ENCODE measurements at regions not wholly inside any gene's neighbourhood (a gene's known extent, or its start where the extent isn't known, plus 50 kb on each side); places are given as distances from the start of the nearest gene placed in this dataset.

DNA sequence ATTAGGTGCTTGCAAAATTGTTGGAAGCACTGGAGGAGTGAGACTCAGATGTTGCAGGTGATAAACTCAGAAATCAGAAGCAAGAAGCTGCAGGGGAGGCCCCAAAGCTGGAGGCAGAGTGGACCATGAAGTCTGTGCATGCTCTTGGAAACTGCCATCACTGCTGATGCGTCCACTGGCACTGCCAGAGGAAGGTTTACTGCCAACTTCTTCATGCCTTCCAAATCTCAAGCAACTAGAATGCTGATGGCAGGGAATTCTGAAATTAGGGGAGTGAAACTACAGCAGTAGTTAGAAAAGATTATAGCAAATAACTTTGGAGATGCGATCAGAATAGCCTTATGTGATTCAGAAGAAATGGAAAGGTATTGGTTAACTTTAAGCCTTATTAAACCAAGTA, 277.1 kb upstream of the SDK2 start:
- no peak for DNase-seq (ENCODE audit: low read depth in 2 of 2, low spot score in 1 of 2)

- no peak for DNase-seq (ENCODE audit: low read depth in 2 of 2, low spot score in 1 of 2)
Measured at GRCh38 chr17:73924114-73924908, 279.2 kb upstream of the RPL38 start.

- DNase-seq (ENCODE audit: low read depth in 2 of 2, low spot score in 1 of 2): no peak
Measured at GRCh38 chr17:73924909-73925186, 278.6 kb upstream of the RPL38 start.

DNA sequence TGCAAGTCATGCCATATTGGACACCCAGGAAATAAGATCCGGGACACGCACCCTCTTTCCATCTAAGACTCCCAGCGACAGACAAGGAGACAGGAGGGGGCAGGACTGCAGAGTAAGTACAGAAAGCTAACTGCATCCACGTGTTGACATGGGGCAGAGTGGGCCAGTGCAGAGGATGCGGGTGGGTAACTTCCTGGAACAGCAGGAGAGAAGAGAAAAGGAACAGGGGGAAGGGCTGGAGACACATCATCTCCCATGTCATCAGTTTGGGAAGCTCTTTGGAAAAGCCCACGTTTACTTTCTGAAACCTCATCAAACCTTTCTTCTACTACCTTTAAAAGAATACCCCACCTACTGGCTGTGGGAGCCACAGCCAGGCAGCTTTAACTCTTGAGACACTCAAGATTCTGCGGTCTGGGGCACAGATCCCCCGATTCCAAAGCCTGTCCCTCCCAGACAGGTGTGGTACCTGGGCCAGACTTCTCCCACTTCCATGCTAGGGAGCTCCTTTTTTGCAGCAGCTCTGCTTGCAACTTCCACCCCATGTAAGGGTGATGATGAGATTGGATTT, 273.5 kb upstream of the RPL38 start:
- DNase-seq (ENCODE audit: low read depth in 2 of 2, low spot score in 1 of 2): no peak

GRCh38 chr17:73932216-73932749, 271.2 kb upstream of the RPL38 start:
- DNase-seq (ENCODE audit: low read depth in 2 of 2, low spot score in 1 of 2): no peak

GRCh38 chr17:73933164-73933766, 270.2 kb upstream of the RPL38 start:
- no peak for DNase-seq (ENCODE audit: low read depth in 2 of 2, low spot score in 1 of 2)

DNA sequence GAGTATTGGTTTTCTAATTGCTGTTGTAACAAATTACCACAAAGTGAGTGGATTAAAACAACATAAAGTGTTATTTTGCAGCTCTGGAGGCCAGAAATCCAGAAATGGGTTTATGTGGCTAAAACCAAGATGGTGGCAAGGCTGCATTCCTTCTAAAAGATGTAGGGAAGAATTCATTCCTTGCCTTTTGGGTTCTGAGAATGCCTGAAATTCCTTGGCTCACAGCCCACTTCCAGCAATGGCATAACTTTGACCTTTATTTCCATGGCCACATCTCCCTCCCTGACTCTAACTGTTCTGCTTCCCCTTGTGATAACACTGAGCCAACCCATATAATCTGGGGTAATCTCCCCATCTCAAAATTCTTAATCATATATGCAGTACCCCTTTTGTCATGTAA, 269.6 kb upstream of the RPL38 start:
- no peak for DNase-seq (ENCODE audit: low read depth in 2 of 2, low spot score in 1 of 2)

- DNase-seq (ENCODE audit: low read depth in 2 of 2, low spot score in 1 of 2): no peak
Measured at GRCh38 chr17:73934696-73935095, 268.8 kb upstream of the RPL38 start.

GRCh38 chr17:73936908-73937627, 266.4 kb upstream of the RPL38 start:
- DNase-seq (ENCODE audit: low read depth in 2 of 2, low spot score in 1 of 2): no peak

DNA sequence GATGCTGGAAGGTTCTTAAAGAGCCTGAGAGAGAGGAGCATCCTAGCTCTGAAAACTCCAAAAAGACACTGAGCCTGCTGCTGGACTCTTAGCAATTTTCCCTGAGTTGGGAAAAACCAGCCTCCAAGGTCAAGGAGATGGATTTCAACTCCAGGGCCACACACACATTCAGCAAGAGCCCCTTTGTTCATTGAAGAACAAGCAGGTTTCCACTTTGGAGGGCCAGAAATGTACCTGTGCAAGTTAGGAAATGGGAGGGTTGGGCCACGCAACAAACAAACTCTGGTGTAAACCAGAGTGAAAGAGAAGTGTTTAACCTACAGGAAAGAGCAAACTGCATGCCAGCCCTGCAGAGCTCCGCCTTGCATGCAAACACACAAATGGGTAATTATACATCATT, 264.8 kb upstream of the RPL38 start:
- DNase-seq (ENCODE audit: low read depth in 2 of 2, low spot score in 1 of 2): no peak

DNA sequence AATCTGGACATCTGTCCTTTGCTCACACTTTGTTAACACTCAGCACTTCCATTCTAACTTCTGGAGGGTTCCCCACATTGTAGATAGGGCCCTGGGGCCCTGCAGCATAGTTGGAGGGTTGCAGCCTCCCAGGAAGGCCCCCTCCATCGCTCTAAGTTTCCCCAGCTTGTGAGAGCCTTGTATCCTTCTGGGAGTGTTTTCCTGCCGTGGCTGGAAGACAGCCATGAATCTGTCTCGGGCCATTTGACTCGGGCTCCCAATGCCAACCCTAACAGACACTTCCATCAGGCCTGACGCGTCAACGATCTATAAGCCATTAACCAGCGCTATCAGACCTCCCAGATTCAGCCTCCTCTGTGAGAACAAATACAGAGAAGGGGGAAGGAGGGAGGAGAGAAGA, 263.7 kb upstream of the RPL38 start:
- DNase-seq (ENCODE audit: low read depth in 2 of 2, low spot score in 1 of 2): no peak

DNA sequence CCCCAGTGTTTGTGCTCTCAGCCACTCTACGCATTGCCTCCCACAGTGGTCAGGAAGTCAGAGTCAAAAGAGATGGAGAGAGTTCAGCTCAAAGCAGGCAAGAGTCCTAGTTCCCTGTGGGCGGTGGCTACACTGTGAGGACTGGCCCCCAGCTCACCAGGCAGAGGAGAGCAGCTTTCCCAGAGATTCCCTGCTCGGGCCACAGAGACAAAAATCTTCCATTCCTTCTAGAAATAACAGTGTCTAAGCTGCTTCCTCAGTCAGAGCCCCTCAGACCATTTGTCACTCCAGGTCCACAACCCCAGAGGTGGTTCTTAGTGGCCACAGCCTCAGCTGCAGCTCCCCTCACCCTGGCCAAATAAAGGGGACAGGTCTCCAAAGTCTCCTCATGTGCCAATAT, 263.0 kb upstream of the RPL38 start:
- no peak for DNase-seq (ENCODE audit: low read depth in 2 of 2, low spot score in 1 of 2)

DNA sequence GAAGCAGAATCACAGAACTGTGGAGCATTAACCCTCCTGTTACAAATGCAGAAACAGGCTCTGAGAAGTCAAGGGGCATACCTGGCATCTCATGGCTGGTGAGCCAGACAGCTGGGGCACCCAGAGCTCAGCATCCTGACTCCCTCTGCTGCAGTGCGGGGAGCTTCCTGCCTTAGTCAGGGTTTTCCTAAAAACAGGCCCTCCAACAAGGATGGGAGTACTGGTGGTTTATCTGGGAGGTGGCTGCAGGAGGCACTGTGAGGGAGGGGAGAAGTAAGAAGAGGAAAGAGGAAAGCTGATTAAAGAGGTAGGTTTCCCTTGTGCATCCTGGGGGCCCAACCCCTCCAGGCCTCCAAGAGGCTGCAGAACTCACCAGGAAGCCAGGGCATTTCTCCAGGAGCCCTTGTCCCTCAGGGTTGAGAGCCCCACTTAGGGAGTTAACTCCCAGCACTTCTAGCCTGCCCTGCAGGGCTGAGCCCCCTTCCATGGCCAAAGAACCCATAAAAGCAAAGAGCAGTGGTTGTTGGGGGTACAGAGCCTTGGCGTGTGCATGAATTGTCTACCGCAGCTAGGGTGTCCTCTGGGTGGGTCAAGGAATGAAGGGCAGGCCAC, 261.5 kb upstream of the RPL38 start:
- no peak for DNase-seq (ENCODE audit: low read depth in 2 of 2, low spot score in 1 of 2)

GRCh38 chr17:73942703-73943415, 260.6 kb upstream of the RPL38 start:
- no peak for DNase-seq (ENCODE audit: low read depth in 2 of 2, low spot score in 1 of 2)

GRCh38 chr17:73943416-73944110, 259.9 kb upstream of the RPL38 start:
- no peak for DNase-seq (ENCODE audit: low read depth in 2 of 2, low spot score in 1 of 2)

- no peak for DNase-seq (ENCODE audit: low read depth in 2 of 2, low spot score in 1 of 2)
Measured at GRCh38 chr17:73944366-73944765, 259.1 kb upstream of the RPL38 start.

- no peak for DNase-seq (ENCODE audit: low read depth in 2 of 2, low spot score in 1 of 2)
Measured at GRCh38 chr17:73947281-73947965, 256.1 kb upstream of the RPL38 start.

DNA sequence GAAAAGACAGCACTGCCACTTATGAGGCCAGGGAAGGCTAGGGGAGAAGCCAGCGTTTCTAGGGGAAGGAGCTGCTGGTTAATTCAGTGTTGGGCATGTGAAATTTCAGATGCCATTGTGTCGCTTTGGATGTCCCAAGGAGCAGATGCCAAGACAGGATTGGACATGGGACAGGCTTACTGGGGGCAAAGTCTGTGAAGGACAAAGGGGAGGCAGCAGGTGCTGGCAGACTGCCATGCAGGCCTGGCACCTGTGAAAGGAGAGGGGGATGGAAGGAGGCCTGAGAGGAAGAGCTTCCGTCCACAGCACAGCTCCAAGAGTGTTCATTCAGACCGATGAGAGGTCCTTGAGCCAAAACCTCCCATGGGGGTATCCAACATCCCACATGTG, 255.5 kb upstream of the RPL38 start:
- no peak for DNase-seq (ENCODE audit: low read depth in 2 of 2, low spot score in 1 of 2)

- DNase-seq (ENCODE audit: low read depth in 2 of 2, low spot score in 1 of 2): no peak
Measured at GRCh38 chr17:73949903-73950592, 253.4 kb upstream of the RPL38 start.

Data from stimulated activated CD8-positive, alpha-beta memory T cell treated with anti-CD3 and anti-CD28 coated beads, Interleukin-4, amount 100 ng/mL, for 1 hour (primary cell).